ENCODE measurements at regions not wholly inside any gene's neighbourhood (a gene's known extent, or its start where the extent isn't known, plus 50 kb on each side); places are given as distances from the start of the nearest gene placed in this dataset.

DNA sequence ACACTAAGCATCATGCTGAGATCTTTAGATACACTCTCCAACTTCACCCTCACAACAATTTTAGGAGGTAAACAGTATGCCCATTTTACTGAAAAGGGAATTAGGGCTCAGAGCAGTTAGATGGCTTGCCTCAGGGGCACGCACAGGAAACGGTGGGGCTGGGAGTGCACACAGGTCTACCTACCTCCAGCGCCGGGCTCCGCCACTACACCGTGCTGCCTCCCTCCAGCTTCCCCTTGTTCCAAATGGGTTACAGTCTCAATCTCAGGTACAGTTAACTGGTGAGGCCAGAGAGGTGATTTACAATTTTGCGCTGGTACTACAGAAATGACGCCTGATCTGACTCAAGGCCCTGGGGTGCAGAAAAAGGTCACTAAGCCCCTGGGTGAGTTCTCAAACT, 142.0 kb downstream of the NOC3L start:
- TF ChIP-seq, protein P1, sequence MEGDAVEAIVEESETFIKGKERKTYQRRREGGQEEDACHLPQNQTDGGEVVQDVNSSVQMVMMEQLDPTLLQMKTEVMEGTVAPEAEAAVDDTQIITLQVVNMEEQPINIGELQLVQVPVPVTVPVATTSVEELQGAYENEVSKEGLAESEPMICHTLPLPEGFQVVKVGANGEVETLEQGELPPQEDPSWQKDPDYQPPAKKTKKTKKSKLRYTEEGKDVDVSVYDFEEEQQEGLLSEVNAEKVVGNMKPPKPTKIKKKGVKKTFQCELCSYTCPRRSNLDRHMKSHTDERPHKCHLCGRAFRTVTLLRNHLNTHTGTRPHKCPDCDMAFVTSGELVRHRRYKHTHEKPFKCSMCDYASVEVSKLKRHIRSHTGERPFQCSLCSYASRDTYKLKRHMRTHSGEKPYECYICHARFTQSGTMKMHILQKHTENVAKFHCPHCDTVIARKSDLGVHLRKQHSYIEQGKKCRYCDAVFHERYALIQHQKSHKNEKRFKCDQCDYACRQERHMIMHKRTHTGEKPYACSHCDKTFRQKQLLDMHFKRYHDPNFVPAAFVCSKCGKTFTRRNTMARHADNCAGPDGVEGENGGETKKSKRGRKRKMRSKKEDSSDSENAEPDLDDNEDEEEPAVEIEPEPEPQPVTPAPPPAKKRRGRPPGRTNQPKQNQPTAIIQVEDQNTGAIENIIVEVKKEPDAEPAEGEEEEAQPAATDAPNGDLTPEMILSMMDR (IDR thresholded peaks at IDR 0.05; ENCODE audit: control extremely low read depth, extremely low read depth, low read depth, missing control alignments): no peak
- ChIA-PET POLR2A (no interaction called here), CTCF (no interaction called here)
- no peak for DNase-seq (ENCODE audit: extremely low spot score)

DNA sequence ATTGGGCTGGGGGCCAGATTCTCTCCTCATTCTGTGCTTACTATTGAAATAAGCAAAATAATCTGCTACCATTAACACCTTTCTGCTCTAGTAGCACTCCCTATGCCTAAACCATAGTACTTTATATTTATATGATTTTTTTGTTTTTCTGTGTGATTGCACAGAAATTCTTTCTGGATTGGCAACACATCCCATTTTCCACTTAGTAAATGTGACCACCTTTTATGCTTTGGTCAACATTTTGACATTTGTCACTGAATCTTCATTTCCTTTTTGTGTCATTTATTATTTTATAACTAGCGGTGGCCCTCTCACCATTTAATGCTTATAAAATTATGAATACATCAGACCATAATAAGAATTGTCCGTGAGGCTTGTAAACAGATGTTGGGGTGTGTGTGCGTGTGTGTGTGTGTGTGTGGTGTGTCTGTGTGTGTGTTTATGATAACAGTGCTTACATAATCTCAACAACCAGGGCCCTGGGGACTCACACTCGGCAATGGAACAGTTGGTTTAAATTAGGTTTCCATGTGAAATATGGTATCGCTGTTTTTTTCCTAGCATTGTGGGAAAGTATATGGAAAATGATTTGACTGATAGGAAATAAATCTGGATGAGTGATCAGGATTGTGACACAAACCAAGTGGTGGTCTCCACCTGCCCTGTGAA, 138.9 kb downstream of the NOC3L start:
- no peak for DNase-seq (ENCODE audit: extremely low spot score)
- ChIA-PET POLR2A (no interaction called here), CTCF (no interaction called here)
- TF ChIP-seq, protein P1 (IDR thresholded peaks at IDR 0.05; ENCODE audit: control extremely low read depth, extremely low read depth, low read depth, missing control alignments): no peak

DNA sequence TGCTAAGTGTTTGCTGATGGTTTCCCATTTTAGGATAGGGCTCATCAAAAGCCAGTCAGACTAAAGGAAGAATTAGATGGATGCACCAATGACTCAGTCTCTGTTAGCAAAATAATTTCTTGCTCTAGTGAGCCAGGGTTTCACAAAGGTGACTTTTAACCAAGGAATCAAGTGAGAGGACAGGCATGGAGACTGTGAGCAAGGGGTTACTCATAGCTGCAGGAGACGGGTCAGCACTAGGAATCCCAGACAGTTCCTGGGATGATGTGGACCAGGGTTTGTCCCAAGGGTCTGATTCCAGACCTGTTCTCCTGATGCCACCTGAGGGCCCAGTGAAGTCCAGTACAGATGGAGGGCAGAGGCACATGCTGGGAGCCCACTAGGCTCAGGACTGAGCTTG, 138.1 kb downstream of the NOC3L start:
- DNase-seq (ENCODE audit: extremely low spot score): no peak
- TF ChIP-seq, protein P1 (IDR thresholded peaks at IDR 0.05; ENCODE audit: control extremely low read depth, extremely low read depth, low read depth, missing control alignments): no peak
- ChIA-PET CTCF (no interaction called here), POLR2A (no interaction called here)

DNA sequence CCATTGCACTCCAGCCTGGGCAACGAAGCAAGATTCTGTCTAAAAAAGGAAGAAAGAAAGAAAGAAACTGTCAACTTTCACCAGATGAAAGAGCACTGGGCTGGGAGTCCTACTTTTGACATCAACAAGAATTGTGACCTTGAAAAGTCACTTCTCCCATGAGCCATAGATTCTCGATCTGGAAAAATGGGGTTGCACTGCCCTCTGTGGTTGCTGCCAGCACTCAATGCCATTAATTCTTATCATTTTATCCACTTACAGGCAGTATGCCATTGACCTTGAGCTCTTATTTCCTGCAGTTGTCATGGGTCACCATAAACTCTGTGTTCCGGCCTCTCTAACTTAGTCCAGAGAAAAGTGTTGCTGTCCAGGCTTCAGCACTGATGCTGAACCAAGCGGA, 137.2 kb downstream of the NOC3L start:
- TF ChIP-seq, protein P1 (IDR thresholded peaks at IDR 0.05; ENCODE audit: control extremely low read depth, extremely low read depth, low read depth, missing control alignments): no peak
- ChIA-PET POLR2A (no interaction called here), CTCF (no interaction called here)
- DNase-seq (ENCODE audit: extremely low spot score): no peak

DNA sequence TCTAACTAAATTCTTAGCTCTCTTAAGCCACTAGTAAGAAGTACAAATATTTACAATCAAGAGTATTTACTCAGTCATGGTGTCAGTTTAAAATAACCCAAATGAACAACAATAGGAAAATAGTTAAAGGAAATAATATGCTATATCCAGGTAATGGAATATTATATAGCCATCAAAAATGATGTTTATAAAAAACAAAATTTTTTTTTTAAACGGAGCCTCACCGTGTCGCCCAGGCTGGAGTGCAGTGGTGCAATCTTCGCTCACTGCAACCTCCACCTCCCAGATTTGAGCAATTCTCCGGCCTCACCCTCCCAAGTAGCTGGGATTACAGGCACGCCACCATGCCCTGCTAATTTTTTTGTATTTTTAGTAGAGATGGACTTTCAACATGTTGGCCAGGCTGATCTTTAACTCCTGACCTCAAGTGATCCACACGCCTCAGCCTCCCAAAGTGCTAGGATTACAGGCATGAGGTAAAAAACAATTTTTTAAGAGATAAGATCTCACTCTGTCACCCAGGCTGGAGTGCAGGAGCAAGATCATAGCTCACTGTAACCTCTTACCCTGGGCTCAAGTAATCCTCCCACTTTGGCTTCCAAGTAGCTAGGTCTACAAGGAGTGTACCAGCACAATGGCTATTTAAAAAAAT, 132.5 kb downstream of the NOC3L start:
- ChIA-PET POLR2A (no interaction called here), CTCF (no interaction called here)
- TF ChIP-seq, protein P1 (IDR thresholded peaks at IDR 0.05; ENCODE audit: control extremely low read depth, extremely low read depth, low read depth, missing control alignments): no peak
- no peak for DNase-seq (ENCODE audit: extremely low spot score)

DNA sequence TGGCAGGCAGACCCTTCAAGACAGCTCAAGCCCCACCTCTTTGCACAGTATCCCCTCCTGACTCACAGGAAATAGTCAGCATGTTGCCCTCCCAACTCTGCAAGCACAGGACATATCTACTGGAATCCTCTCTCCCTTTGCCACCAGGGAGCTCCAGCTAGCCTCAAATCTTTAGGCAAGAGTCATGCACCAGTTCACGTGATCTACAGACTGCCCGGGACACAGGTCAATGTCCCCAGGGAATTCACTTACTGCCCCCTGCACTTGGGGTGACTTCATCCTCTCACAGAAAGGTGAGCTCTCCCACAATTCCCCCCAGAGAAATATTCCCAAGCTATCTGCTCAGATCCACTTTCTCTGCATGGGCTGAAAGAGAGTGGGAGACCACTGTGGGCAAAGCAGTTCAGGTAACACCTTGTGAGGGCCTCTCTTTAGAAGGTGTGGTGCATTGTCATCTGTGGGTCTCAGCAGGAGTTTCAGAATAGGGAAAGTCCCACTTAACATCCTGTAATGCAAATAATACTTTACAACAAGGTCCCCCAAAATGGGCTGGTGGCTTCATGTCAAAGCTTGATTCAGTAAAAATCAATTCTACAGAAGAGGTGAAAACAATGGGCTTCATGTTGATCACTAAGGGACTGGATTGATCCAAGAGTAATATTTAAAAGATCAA, 129.9 kb downstream of the NOC3L start:
- TF ChIP-seq, protein P1 (IDR thresholded peaks at IDR 0.05; ENCODE audit: control extremely low read depth, extremely low read depth, low read depth, missing control alignments): no peak
- ChIA-PET CTCF (interaction anchor here (1.5 kb wide), 1 partner anchor 16 kb away, joined by 4 read pairs; no protein-coding TSS in a partner anchor), POLR2A (no interaction called here)
- DNase-seq (ENCODE audit: extremely low spot score): no peak

Measured in GM10248 (cell line).